GDM1 (cell line): ENCODE measurements at regions not wholly inside any gene's neighbourhood (a gene's known extent, or its start where the extent isn't known, plus 50 kb on each side); places are given as distances from the start of the nearest gene placed in this dataset.
"Not testable (repeated sequence)": the region's sequence is repeated elsewhere in the genome, so short reads cannot be mapped to it uniquely, and the experiment has no call there.

Source experiments
- DNase-seq: peaks from one replicate; lab custom pipeline; 2025; lab: John Stamatoyannopoulos, UW

DNA sequence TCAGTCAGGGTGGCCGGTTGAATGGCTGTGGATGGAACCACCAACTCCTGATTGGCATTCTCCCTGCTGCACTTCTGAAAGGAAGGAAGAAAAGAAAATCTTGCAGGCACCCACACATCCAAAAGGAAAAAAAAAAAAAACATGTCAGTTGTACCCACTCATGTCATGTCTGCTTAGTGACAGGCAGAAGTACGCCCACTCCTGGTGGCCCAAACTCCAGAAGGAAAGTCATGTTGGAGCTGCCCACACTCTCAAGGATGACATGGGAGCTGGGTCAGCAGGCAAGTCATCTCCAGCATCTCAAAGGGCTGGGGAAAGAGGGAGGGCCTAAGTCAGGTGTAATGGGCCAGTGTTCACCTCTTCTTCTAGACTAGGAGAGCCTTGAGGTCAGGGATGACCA is 1079.1 kb downstream of the BCL11B start:
- DNase-seq = no peak

- no peak for DNase-seq
Measured at GRCh38 chr14:98194821-98195220, 1077.2 kb downstream of the BCL11B start.

GRCh38 chr14:98195256-98195655 is 1076.7 kb downstream of the BCL11B start:
- DNase-seq = no peak

GRCh38 chr14:98197933-98198332 is 1074.1 kb downstream of the BCL11B start:
- no peak for DNase-seq

DNA sequence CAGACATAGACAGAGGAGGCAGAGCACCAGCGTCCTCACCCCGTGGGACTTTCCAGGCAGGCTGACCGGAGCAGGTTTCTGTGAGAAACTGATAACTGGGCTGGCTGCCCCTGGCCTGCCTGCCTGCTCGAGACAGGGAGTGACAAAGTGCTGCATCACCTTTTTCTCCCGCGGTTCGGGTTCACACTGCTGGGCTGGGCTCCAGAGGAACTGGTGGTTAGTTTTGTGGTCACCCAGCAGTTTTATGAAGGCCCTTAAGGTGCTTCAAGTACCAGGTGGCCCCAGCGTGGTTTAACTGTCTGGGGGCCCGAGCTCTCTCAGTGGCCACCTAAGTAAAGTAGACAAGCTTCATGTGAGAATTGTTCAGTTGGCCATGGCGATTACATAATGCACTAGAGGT is 1073.6 kb downstream of the BCL11B start:
- DNase-seq = no peak

DNA sequence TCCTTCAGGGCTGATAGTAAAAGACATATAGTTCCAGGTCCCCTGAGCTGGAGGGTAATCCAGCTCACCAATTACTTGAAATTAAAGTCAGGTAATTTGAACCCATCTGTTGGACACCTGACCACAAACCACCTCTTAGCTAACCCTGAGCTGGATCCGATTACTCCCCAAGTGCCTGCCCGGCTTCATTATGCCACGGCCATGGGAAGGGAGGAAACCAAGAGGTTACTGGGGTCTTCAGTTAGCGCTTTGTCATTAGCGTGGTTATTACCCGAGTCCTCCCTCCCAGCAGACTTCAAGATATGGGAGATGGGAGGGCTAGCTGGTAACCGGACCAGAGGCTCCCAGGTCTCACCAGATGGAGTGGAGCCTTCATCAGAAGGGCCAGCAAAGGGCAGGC is 1071.4 kb downstream of the BCL11B start:
- DNase-seq = no peak

DNA sequence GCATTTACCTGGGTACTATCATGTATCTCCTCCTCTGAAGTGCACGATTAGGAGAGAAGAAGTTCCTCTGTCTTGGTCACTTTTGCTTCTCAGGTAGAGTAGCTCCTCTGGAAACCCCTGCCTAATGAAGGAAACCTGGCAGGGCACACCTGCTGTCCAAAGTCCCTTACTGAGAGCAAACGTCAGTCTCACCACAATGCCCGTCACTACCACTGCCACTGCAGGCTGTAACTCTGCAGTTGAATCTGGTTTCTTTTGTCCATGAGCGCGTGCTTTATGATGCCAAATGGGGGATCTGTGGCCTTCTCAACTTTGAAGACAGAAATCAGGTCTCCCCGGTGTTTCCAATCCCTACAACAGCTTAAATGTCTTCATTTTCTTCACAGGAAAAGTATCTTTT is 1068.6 kb downstream of the BCL11B start:
- no peak for DNase-seq

DNA sequence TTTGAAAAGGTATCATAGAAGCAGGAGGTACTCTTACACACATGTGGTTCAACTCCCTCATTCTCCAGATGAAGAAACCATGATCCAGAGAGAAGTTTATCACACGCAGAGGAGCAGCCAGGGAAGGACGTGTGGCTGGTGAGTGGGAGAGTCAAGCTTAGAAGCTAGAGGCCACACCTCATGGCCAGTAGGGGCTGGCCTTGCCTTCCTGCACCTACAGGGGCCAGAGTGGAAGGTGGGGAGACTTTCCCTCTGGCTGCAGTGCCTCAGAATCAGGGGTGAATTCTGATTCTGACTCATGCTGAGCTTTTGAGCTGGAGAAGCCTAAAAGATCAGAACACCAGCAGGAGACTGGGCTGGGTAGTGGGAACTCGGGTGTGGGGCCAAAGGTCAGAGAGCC is 1067.9 kb downstream of the BCL11B start:
- DNase-seq = no peak

DNA sequence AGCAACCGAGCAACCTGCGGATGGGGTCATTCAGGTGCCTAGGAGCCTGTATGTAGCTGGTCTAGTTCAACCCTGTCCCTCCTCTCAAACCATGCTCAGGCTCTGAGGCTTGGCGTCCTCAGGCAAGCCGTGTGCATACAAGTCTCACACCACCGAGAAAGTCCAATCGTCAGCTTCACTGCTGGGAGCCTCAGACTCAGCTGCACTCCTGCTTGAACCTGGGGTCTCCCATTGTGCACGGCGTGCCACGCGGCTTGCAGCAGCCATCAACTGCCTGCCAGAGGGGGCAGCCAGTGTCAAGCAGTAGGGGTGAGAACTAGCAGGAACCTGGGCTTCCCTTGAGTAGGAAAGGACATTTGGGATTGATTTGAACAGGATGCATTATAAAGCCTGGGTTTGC is 1064.6 kb downstream of the BCL11B start:
- no peak for DNase-seq

- DNase-seq = no peak
Measured at GRCh38 chr14:98208211-98208611, 1063.8 kb downstream of the BCL11B start.

DNA sequence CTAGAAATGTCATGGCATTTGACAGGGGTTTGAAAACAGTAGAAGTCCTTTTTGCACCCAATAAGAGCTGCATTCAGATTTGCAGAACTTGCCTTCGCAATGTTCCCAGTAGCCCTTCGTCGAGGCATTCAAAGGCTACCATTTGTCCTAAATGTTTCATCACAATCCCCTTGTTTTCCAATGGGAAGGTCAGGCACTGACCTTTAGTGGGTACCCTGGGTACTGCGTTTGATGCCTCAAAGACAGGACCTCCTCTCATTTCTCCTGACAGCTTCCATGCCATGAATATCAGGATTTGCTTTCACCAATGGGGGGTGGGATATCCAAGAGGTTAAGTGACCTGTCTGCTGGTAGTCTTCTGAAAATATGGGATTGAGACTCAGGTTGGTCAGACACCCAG is 1063.1 kb downstream of the BCL11B start:
- no peak for DNase-seq

DNA sequence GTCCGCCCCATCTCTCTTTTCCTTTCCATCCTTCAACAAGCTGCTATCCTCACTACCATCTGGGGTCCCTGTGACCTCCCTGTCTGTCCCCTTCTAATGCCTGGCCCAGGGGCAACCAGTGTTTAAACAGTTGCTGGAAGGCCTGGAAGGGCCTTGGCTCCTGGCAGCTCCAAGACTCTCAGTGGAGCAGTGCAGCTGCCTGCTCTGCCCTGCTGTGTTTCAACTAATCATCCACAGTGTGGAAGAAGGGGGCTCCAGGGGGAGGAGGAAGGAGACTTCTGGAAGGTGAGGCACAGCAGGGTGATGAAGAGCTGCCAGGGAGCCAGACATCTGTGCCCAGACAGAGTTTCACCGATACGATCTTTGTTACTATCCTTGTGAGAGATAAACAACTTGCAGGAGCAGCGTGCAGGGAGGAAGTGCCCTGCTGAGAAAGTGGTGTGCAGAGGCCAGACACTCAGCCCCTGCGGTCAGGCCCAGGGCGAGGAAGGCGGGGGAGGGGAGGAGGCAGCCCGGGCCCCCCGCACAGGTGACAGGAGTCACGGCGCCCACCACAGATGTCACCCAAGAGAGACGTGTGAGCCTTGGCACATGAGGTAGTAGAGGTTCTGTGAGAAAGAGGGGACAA is 1061.8 kb downstream of the BCL11B start:
- no peak for DNase-seq

DNA sequence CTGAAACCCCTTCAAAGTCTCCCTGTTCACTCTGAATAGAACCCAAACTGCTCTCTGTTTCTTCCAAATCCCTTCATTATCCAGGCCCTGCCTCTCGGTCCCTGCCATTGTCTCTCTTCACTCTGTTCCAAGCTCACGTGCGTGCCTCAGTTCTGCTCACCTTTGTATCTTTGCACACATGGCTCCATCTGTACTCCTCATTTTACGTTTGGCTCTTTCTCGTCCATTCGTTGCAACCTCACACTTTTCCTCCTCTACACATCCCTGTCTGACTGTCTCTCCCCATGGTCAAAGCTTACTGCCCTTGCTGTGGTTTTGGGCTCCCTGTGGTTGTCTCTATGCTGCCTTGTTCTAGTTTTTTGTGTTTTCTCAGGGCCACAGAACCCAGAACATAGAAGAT is 1054.5 kb downstream of the BCL11B start:
- no peak for DNase-seq

DNA sequence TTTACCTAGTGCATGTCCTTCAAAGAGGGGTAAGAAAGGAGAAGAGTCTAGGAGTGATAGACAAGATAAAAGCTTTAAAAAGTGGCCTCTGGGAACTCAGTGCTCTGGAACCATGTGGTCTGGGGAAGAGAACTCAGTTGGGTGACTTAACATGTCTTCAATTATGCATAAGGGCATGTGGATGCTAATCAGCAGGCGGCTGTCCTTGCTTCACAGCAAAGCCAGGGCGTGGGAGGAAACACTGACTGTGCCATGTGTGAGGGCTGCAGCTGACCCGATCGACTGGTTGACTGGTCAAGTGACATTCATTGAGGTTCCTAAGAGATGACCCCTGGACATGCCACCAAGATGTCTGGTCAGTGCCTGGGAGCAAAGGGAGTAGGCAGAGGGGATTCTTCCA is 1053.8 kb downstream of the BCL11B start:
- no peak for DNase-seq

- no peak for DNase-seq
Measured at GRCh38 chr14:98219638-98220037, 1052.4 kb downstream of the BCL11B start.

DNA sequence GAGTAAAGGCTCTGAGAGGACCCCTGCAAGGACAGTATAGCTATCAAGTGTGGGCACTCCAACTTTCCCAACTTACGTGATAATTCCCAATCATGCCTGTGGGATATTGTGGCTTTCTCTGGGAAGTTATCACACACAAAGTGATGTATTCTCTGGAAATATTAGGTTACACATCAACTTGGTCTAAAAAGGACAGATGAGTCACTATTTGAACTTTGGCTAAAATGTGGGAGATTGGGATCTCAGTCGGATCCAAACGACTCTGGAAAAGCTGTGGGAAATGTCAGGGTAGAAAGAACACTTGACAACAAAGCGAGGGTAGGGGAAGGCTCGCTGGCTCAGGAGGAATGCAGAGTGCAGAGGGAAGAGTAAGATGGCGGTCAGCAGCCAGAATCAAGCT is 1048.9 kb downstream of the BCL11B start:
- no peak for DNase-seq

GRCh38 chr14:98223710-98224109 is 1048.3 kb downstream of the BCL11B start:
- not testable (repeated sequence) for DNase-seq

DNA sequence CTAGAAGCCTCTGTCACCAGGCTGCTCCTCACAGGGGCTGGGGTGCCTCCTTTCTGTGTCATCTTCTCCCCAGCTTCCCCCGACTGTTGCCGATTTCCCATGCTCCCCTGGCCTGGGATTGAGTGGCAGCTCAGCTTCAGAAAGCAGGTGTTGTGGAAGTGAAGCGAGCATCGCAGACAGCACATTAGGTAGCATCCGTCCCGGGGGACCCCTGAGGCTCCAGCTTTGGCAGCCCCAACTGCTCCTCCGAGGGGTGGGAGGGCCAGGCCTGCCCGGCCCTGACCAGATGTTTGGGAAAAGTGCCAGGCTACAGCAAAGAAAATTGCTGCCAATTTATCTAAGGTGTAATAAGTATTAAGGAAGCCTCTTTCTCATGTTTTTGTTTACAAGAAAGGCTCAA is 1045.6 kb downstream of the BCL11B start:
- DNase-seq = no peak

GRCh38 chr14:98227000-98227726 is 1044.8 kb downstream of the BCL11B start:
- no peak for DNase-seq

DNA sequence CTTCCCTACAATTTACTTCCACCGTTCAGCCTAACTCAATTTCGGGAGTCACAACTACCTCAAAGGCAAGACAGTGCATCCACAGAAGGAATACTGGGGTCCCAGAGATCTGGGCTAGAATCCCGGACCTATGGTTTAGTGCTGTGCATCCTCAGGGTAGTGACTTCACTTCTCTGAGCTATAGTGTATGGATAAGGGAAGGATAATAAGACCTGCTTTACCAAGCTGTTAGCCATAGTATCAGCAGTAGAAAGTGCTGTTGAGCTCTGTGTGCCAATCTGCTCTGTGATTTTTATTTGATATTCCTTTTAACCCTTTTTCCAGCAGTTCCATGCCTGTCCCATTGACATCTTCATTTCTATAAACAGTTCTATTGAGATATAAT is 1044.3 kb downstream of the BCL11B start:
- DNase-seq = no peak

GRCh38 chr14:98229656-98230366 is 1042.2 kb downstream of the BCL11B start:
- DNase-seq = no peak

GRCh38 chr14:98230411-98230810 is 1041.6 kb downstream of the BCL11B start:
- no peak for DNase-seq

DNA sequence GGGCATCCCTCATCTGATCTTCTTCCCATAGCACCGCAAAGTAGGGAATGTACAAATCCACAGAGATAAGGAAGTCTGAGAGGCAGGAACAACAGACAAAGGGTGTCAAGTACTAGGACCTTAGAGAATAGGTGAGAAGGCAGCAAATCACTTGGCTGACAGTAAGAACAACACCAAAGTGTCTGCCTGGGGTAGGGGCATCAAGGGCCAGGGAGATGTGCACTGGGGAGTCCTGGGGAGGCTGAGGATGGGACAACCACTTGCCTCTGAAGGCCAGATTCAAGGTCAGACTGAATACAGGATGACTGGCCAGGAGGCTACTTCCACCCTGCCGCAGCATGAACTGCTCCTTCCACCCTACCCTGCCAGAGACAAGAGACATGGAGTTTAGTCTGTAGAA is 1040.8 kb downstream of the BCL11B start:
- no peak for DNase-seq
